HS-27A (cell line): ENCODE measurements at regions not wholly inside any gene's neighbourhood (a gene's known extent, or its start where the extent isn't known, plus 50 kb on each side); places are given as distances from the start of the nearest gene placed in this dataset.
"Not testable (repeated sequence)": the region's sequence is repeated elsewhere in the genome, so short reads cannot be mapped to it uniquely, and the experiment has no call there.

Experiments used
- DNase-seq: peaks from one replicate; pipeline ENCODE4 v3.0.0-alpha.2; 2012; ENCODE audit warnings: low read depth, missing footprints

GRCh38 chr2:120628248-120628647, 107.4 kb upstream of the GLI2 start:
- DNase-seq, result no peak

- no peak for DNase-seq
These were observed 106.3 kb upstream of the GLI2 start for GRCh38 chr2:120629241-120629895.

GRCh38 chr2:120630031-120630701, 105.5 kb upstream of the GLI2 start:
- no peak for DNase-seq

GRCh38 chr2:120631236-120631635, 104.4 kb upstream of the GLI2 start:
- DNase-seq, result no peak

- no peak for DNase-seq
These were observed 103.9 kb upstream of the GLI2 start for GRCh38 chr2:120631724-120632123.

GRCh38 chr2:120632796-120633646, 102.6 kb upstream of the GLI2 start:
- no peak for DNase-seq

- no peak for DNase-seq
These were observed 101.1 kb upstream of the GLI2 start for GRCh38 chr2:120634533-120634932.

- no peak for DNase-seq
These were observed 100.5 kb upstream of the GLI2 start for GRCh38 chr2:120635146-120635545.

GRCh38 chr2:120637847-120638246, 97.8 kb upstream of the GLI2 start:
- DNase-seq, result no peak

GRCh38 chr2:120638450-120638849, 97.2 kb upstream of the GLI2 start:
- DNase-seq, result no peak

- peak; percentile 51 for DNase-seq
These were observed 94.3 kb upstream of the GLI2 start for GRCh38 chr2:120641366-120641771.

GRCh38 chr2:120642646-120643045, 93.0 kb upstream of the GLI2 start:
- no peak for DNase-seq

GRCh38 chr2:120646994-120647393, 88.7 kb upstream of the GLI2 start:
- DNase-seq, result no peak

- DNase-seq, result peak; percentile 35
These were observed 88.2 kb upstream of the GLI2 start for GRCh38 chr2:120647487-120647886.

GRCh38 chr2:120649381-120649780, 86.3 kb upstream of the GLI2 start:
- not testable (repeated sequence) for DNase-seq

GRCh38 chr2:120650022-120650644, 85.5 kb upstream of the GLI2 start:
- DNase-seq, result no peak

GRCh38 chr2:120651818-120652217, 83.8 kb upstream of the GLI2 start:
- DNase-seq, result no peak

- DNase-seq, result no peak
These were observed 82.6 kb upstream of the GLI2 start for GRCh38 chr2:120653046-120653445.

- no peak for DNase-seq
These were observed 81.8 kb upstream of the GLI2 start for GRCh38 chr2:120653871-120654270.

GRCh38 chr2:120654381-120655134, 81.1 kb upstream of the GLI2 start:
- no peak for DNase-seq

GRCh38 chr2:120656273-120656950, 79.3 kb upstream of the GLI2 start:
- DNase-seq, result no peak
